GM12878 (cell line): ENCODE measurements at regions not wholly inside any gene's neighbourhood (a gene's known extent, or its start where the extent isn't known, plus 50 kb on each side); places are given as distances from the start of the nearest gene placed in this dataset.
"Not testable (repeated sequence)": the region's sequence is repeated elsewhere in the genome, so short reads cannot be mapped to it uniquely, and the experiment has no call there.

ENCODE experiments used
- ATAC-seq: fragments of 200-7000 bp; cut with Tn5 transposase; 3 replicates; pipeline ENCODE4 v1.9.1; 2020; ENCODE audit warnings: mild to moderate bottlenecking, moderate library complexity
- BruUV-seq: library from RNA; stranded (reverse); fragments of 400-500 nt; replicated peaks from 2 replicates; lab custom pipeline; 2021; lab: Mats Ljungman, UMichigan
- CTCF ChIA-PET: fragments of 300-600 bp; sonication (Branson Sonifier 250); formaldehyde crosslinking; extraction: SDS; loops from one replicate; lab custom pipeline; 2021; ENCODE audit warnings: inconsistent platforms; lab: Yijun Ruan, JAX
- POLR2A ChIA-PET: fragments of 350-600 bp; formaldehyde crosslinking; extraction: SDS; loops from one replicate; lab custom pipeline; 2021; ENCODE audit warnings: inconsistent platforms; lab: Charles Lee
- RAD21 ChIA-PET: fragments of 300-600 bp; sonication (Branson Sonifier 250); formaldehyde crosslinking; loops from one replicate; lab custom pipeline; 2023; ENCODE audit warnings: antibody characterized with exemption; ENCODE audit not compliant: unreplicated experiment; lab: Charles Lee
- SMC1A ChIA-PET: fragments of 300-600 bp; sonication (Branson Sonifier 250); formaldehyde crosslinking; loops from one replicate; lab custom pipeline; 2023; ENCODE audit not compliant: unreplicated experiment, uncharacterized antibody; lab: Charles Lee
- DNase-seq: peaks from one replicate; pipeline ENCODE4 v3.0.0-alpha.2; 2011; ENCODE audit warnings: low read depth, low spot score
- FAIRE-seq: peaks from 3 replicates; lab custom pipeline; 2011; peaks lifted over from hg19 to GRCh38; lab: Jason Lieb, UNC
- H2AFZ ChIP-seq: 2 replicates; pipeline ENCODE4 v1.6.0; 2011; ENCODE audit warnings: low read depth, low read length, control low read depth; ENCODE audit not compliant: control insufficient read depth
- H3K27ac ChIP-seq: 2 replicates; pipeline ENCODE4 v1.5.1; 2011; ENCODE audit warnings: control low read depth; ENCODE audit not compliant: control insufficient read depth, insufficient read depth
- H3K27me3 ChIP-seq, 2 experiments: replicated peaks in 1 of 2; 2 replicates each; pipeline versions ENCODE4 v1.6.0 to v1.6.1; 2011; ENCODE audit warnings: low read length in 1 of 2; ENCODE audit not compliant: control insufficient read depth in 2 of 2, insufficient read depth in 2 of 2
- H3K36me3 ChIP-seq, 2 experiments: 2 replicates each; pipeline ENCODE4 v1.5.1; 2011; ENCODE audit warnings: low read length in 1 of 2; ENCODE audit not compliant: control insufficient read depth in 2 of 2, insufficient read depth in 2 of 2
- H3K4me1 ChIP-seq: 2 replicates; pipeline ENCODE4 v1.6.1; 2011; ENCODE audit warnings: mild to moderate bottlenecking, low read length, moderate library complexity, mixed read lengths; ENCODE audit not compliant: control insufficient read depth, insufficient read depth
- H3K4me2 ChIP-seq: 2 replicates; pipeline ENCODE4 v1.6.0; 2011; ENCODE audit warnings: control low read depth; ENCODE audit not compliant: control insufficient read depth, insufficient read depth
- H3K4me3 ChIP-seq: fragments of 200-600 bp; sonication (generic); 2 replicates; pipeline ENCODE4 v1.5.1; 2016
- H3K79me2 ChIP-seq: 2 replicates; pipeline ENCODE4 v1.6.0; 2011; ENCODE audit warnings: low read length; ENCODE audit not compliant: control insufficient read depth, insufficient read depth
- H3K9ac ChIP-seq: 2 replicates; pipeline ENCODE4 v1.8.0; 2011; ENCODE audit warnings: low read length, control low read depth, mixed read lengths; ENCODE audit not compliant: control insufficient read depth, insufficient read depth
- H3K9me3 ChIP-seq: replicated peaks from 3 replicates; pipeline ENCODE4 v1.5.1; 2011; ENCODE audit warnings: mild to moderate bottlenecking, low read length; ENCODE audit not compliant: control insufficient read depth, insufficient read depth
- H4K20me1 ChIP-seq: 2 replicates; pipeline ENCODE4 v1.6.0; 2011; ENCODE audit not compliant: control insufficient read depth, insufficient read depth
- CBX5 ChIP-seq: sonication (generic); IDR thresholded peaks from 2 replicates; pipeline ENCODE4 v1.6.1; 2016; ENCODE audit warnings: low read depth, moderate library complexity, mild to moderate bottlenecking, inconsistent platforms
- POU2F2 ChIP-seq: IDR thresholded peaks from 3 replicates; pipeline ENCODE4 v1.6.1; 2011; ENCODE audit warnings: low read depth, mild to moderate bottlenecking, low read length, borderline replicate concordance
- RAD21 ChIP-seq: IDR thresholded peaks from 2 replicates; pipeline ENCODE4 v1.6.1; 2011; ENCODE audit warnings: mild to moderate bottlenecking, low read depth, low read length, moderate library complexity; ENCODE audit not compliant: insufficient read depth
- SMAD1 ChIP-seq: fragments of 450-650 bp; IDR thresholded peaks from 2 replicates; pipeline ENCODE4 v1.6.1; 2018; ENCODE audit warnings: mild to moderate bottlenecking, low read depth; ENCODE audit not compliant: partially characterized antibody
- WGBS: methylation state at CpG from one replicate; pipeline ENCODE4 v1.1.6; 2016; ENCODE audit warnings: low lambda C conversion rate; ENCODE audit not compliant: insufficient replicate concordance, insufficient coverage; ENCODE audit errors: missing lambda C conversion rate; 5-methylcytosine and 5-hydroxymethylcytosine counted together
- in situ Hi-C: fragments of 300-500 bp; cut with MboI; formaldehyde crosslinking; loops from 9 replicates; pipeline ENCODE4 v1.14.3; 2018; ENCODE audit warnings: mixed read lengths
- intact Hi-C: fragments of 100-400 bp; cut with micrococcal nuclease; formaldehyde crosslinking; loops from one replicate; pipeline ENCODE4 v1.14.2; 2022; ENCODE audit not compliant: unreplicated experiment
- TF ChIP-seq, protein P1 (sequence below): fragments of 450-650 bp; IDR thresholded peaks from 2 replicates; pipeline ENCODE4 v1.6.1; 2017; ENCODE audit warnings: mild to moderate bottlenecking, moderate library complexity

DNA sequence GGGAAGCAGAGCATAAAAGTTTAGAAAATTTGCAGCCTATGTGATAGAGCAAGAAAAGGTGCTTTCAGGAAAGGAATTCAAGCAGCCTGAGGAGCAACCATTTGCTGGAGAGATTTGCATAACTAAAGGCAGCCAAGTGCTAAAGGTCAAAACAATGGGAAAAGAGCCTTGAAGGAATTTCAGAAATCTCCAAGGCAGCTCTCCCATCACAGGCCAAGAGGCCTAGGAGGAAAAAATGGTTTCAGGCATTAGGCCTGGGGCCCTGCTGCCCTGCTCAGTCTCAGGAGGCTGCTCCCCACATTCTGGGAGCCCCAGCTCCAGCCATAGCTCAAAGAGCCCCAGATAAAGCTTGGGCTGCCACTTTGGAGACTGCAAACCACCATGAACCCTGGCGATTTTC is 95.9 kb upstream of the UNC5B start:
- H3K36me3 ChIP-seq, result no peaks in the 10 kb centered on the region
- H3K27ac ChIP-seq, result no peak overlapping the region
- RAD21 ChIA-PET, result no interaction called here
- no peak overlapping the region for H3K4me2 ChIP-seq
- SMC1A ChIA-PET, result no interaction called here
- no peaks in the 10 kb centered on the region; the same call in 2 of the 3 replicates for H3K9me3 ChIP-seq
- H3K9ac ChIP-seq, result no peak overlapping the region
- H4K20me1 ChIP-seq, result no peaks in the 10 kb centered on the region
- no TSS peak for BruUV-seq
- no peaks in the 10 kb centered on the region for H3K4me1 ChIP-seq
- TF ChIP-seq CBX5, result no peak
- TF ChIP-seq, protein P1, sequence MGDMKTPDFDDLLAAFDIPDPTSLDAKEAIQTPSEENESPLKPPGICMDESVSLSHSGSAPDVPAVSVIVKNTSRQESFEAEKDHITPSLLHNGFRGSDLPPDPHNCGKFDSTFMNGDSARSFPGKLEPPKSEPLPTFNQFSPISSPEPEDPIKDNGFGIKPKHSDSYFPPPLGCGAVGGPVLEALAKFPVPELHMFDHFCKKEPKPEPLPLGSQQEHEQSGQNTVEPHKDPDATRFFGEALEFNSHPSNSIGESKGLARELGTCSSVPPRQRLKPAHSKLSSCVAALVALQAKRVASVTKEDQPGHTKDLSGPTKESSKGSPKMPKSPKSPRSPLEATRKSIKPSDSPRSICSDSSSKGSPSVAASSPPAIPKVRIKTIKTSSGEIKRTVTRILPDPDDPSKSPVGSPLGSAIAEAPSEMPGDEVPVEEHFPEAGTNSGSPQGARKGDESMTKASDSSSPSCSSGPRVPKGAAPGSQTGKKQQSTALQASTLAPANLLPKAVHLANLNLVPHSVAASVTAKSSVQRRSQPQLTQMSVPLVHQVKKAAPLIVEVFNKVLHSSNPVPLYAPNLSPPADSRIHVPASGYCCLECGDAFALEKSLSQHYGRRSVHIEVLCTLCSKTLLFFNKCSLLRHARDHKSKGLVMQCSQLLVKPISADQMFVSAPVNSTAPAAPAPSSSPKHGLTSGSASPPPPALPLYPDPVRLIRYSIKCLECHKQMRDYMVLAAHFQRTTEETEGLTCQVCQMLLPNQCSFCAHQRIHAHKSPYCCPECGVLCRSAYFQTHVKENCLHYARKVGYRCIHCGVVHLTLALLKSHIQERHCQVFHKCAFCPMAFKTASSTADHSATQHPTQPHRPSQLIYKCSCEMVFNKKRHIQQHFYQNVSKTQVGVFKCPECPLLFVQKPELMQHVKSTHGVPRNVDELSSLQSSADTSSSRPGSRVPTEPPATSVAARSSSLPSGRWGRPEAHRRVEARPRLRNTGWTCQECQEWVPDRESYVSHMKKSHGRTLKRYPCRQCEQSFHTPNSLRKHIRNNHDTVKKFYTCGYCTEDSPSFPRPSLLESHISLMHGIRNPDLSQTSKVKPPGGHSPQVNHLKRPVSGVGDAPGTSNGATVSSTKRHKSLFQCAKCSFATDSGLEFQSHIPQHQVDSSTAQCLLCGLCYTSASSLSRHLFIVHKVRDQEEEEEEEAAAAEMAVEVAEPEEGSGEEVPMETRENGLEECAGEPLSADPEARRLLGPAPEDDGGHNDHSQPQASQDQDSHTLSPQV, result no peak
- TF ChIP-seq RAD21, result no peak
- TF ChIP-seq SMAD1, result no peak
- no peak for TF ChIP-seq POU2F2
- POLR2A ChIA-PET, result no interaction called here
- intact Hi-C loops, result no loop called here
- no peaks in the 10 kb centered on the region for H3K79me2 ChIP-seq
- H2AFZ ChIP-seq, result no peak overlapping the region
- H3K27me3 ChIP-seq, result no peaks in the 10 kb centered on the region
- in situ Hi-C loops, result no loop called here
- WGBS, result 0% methylated on average over 1 of the region's 1 CpG
- ATAC-seq, result no peak
- DNase-seq, result no peak
- no peak overlapping the region for H3K4me3 ChIP-seq
- CTCF ChIA-PET, result no interaction called here
- no peak for FAIRE-seq

DNA sequence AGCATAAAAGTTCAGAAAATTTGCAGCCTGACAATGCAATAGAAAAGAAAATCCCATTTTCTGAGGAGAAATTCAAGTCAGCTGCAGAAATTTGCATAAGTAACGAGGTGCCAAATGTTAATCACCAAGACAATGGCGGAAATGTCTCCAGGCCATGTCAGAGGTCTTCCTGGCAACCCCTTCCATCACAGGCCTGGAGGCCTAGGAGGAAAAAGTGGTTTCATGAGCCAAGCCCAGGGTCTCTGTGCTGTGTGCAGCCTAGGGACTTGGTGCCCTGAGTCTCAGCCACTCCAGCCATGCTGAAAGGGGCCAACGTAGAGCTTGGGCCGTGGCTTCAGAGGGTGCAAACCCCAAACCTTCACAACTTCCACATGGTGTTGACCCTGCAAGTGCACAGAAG is 94.8 kb upstream of the UNC5B start:
- H3K27me3 ChIP-seq, H3K4me3 ChIP-seq, H3K4me1 ChIP-seq, SMC1A ChIA-PET, H3K27ac ChIP-seq, H2AFZ ChIP-seq, H3K36me3 ChIP-seq, intact Hi-C loops, in situ Hi-C loops, DNase-seq, RAD21 ChIA-PET, POLR2A ChIA-PET, H3K4me2 ChIP-seq, FAIRE-seq, H3K9ac ChIP-seq, H4K20me1 ChIP-seq, ATAC-seq, H3K9me3 ChIP-seq, H3K79me2 ChIP-seq, BruUV-seq, CTCF ChIA-PET: not testable (repeated sequence)
- WGBS, result 0% methylated on average over 4 of the region's 4 CpGs
